Left ventricle myocardium inferior (tissue), 1 donor: ENCODE measurements at regions not wholly inside any gene's neighbourhood (a gene's known extent, or its start where the extent isn't known, plus 50 kb on each side); places are given as distances from the start of the nearest gene placed in this dataset.

Experiments
- DNase-seq: peaks from one replicate; pipeline ENCODE4 v3.0.0-alpha.2; 2020
- H3K27ac ChIP-seq: fragments of 200-600 bp; replicated peaks from 2 replicates; pipeline ENCODE4 v1.8.0; 2021
- H3K27me3 ChIP-seq: fragments of 200-600 bp; 2 replicates; pipeline ENCODE4 v1.8.0; 2021; ENCODE audit warnings: low read depth
- H3K36me3 ChIP-seq: fragments of 200-600 bp; 2 replicates; pipeline ENCODE4 v1.8.0; 2021
- H3K4me1 ChIP-seq: fragments of 200-600 bp; 2 replicates; pipeline ENCODE4 v1.8.0; 2021
- H3K4me3 ChIP-seq: fragments of 200-600 bp; 2 replicates; pipeline ENCODE4 v1.8.0; 2021; ENCODE audit warnings: mild to moderate bottlenecking, moderate library complexity
- H3K9me3 ChIP-seq: fragments of 200-600 bp; replicated peaks from 2 replicates; pipeline ENCODE4 v1.8.0; 2021
- intact Hi-C: fragments of 100-400 bp; cut with micrococcal nuclease; formaldehyde crosslinking; loops from one replicate; pipeline ENCODE4 v1.11.0; 2022
- TF ChIP-seq, protein P1 (sequence below): fragments of 200-600 bp; IDR thresholded peaks from 2 replicates; pipeline ENCODE4 v1.8.0; 2021; ENCODE audit warnings: antibody characterized with exemption, mild to moderate bottlenecking, borderline replicate concordance
- donor health status: DM: no; HTN: yes; CAD: no; lungs with severe emphysema.

DNA sequence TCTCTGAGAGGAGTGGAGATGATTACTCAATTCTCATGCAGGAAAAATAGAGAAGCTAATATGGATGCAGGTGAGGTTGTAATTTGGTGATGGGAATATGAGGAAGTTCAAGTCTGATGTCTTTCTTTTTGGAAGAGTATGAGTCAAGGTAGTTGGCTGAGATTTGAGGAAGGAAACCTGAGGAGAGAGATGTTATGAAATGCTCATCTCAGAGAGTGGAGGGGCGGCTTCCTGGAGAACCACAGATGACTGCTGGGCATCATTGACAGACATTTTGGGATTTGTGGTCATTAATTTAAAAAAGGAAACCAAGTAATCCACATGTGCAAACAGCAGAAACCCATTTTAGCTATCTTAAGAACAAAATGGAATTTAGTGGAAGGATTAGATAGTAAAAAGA, 72.5 kb upstream of the UST start:
- intact Hi-C loops: no loop called here
- TF ChIP-seq, protein P1, sequence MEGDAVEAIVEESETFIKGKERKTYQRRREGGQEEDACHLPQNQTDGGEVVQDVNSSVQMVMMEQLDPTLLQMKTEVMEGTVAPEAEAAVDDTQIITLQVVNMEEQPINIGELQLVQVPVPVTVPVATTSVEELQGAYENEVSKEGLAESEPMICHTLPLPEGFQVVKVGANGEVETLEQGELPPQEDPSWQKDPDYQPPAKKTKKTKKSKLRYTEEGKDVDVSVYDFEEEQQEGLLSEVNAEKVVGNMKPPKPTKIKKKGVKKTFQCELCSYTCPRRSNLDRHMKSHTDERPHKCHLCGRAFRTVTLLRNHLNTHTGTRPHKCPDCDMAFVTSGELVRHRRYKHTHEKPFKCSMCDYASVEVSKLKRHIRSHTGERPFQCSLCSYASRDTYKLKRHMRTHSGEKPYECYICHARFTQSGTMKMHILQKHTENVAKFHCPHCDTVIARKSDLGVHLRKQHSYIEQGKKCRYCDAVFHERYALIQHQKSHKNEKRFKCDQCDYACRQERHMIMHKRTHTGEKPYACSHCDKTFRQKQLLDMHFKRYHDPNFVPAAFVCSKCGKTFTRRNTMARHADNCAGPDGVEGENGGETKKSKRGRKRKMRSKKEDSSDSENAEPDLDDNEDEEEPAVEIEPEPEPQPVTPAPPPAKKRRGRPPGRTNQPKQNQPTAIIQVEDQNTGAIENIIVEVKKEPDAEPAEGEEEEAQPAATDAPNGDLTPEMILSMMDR: no peak
- H3K36me3 ChIP-seq: no peaks in the 10 kb centered on the region
- no peaks in the 10 kb centered on the region for H3K4me1 ChIP-seq
- no peak for DNase-seq
- H3K27ac ChIP-seq: no peak overlapping the region
- peaks cover 43% of the 10 kb centered on the region for H3K9me3 ChIP-seq
- H3K27me3 ChIP-seq: no peaks in the 10 kb centered on the region
- no peak overlapping the region for H3K4me3 ChIP-seq

DNA sequence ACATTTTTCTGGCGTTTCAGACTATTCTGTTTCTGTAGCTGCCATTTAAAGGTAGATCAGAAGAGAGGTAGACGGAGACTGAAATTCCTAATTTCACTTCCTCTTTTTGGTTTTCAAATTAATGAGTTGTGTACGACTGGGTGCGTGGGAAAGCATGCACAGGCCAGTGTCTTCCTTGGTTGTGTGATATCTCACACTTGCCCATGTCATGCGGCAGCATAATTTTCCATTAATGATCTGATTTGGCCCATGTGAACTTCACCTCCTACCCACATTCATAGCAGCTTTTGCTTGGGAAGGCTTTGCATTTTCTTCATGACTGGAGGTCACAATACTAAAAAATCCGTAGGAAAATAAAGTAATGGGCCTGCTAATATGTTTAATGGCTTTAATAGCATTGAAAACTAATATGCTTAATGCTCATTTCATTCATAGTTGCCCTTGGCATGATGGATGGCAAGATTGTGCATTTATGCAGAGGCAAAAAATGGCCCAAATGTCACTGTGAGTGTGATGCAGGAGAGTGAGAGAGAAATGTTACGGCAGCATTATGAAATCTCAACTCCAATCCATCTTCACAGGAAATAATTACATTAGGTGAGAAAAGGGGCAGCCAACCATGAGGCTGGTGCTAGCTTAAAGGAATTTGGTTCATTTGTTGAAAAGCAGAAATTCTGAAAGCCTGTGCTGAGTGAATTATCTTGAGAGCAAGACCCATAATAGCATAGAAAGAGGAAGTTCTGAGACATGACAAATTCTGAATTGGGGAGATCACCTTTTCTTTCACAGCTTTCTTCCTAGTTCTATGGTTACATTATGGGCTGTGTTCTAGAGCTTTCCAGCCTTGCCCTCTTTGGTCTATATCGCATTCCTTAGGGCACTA, 69.0 kb upstream of the UST start:
- Histone ChIP-seq H3K4me1 (no peaks in the 10 kb centered on the region), H3K27ac (no peak overlapping the region), H3K27me3 (no peaks in the 10 kb centered on the region), H3K36me3 (no peaks in the 10 kb centered on the region), H3K9me3 (peaks cover 10% of the 10 kb centered on the region), H3K4me3 (no peak overlapping the region)
- intact Hi-C loops: no loop called here
- TF ChIP-seq, protein P1: no peak
- no peak for DNase-seq

DNA sequence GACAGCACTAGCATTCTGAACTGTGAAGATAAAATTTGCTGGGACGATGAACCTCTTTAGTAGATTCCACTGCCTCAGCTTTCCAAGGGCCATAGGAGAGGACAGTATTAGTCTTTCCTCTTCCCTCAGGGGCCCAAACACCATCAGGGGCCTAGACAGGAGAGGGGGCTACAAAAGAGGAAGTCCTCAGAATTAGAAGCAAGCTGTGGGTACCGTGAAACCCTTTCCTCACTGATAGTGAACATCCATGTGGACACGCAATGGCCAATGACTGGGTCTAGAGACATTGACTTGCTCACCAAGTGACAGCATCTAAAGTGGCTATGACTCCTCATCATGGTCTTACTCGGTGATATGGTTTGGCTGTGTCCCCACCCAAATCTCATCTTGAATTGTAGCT, 68.1 kb upstream of the UST start:
- TF ChIP-seq, protein P1: no peak
- intact Hi-C loops: no loop called here

DNA sequence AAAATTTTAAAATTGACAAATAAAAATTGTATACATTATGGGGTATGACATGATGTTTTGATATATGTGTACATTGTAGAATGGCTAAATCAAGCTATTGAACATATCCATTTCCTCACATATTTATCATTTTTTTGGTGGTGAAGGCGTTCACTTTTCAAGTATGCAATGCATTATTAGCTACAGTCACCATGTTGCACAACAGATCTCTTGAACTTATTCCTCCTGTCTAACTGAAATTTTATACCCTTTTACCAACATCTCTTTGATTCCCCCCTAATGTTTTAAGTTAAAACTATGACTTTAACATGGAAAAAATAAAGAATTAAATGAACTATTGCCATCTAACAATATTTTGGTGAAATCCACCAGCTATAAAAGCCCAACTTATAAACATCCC, 65.2 kb upstream of the UST start:
- Histone ChIP-seq H3K27ac (no peak overlapping the region), H3K36me3 (no peaks in the 10 kb centered on the region), H3K27me3 (no peaks in the 10 kb centered on the region), H3K4me3 (no peak overlapping the region), H3K4me1 (no peaks in the 10 kb centered on the region), H3K9me3 (no peaks in the 10 kb centered on the region)
- intact Hi-C loops: no loop called here
- DNase-seq: no peak
- TF ChIP-seq, protein P1: no peak

More for the DNA sequence above, 68.1 kb upstream of the UST start:
- Histone ChIP-seq H3K27ac (no peak overlapping the region), H3K36me3 (no peaks in the 10 kb centered on the region), H3K4me3 (no peak overlapping the region), H3K4me1 (no peaks in the 10 kb centered on the region), H3K27me3 (no peaks in the 10 kb centered on the region), H3K9me3 (peaks cover 2% of the 10 kb centered on the region)
- no peak for DNase-seq

DNA sequence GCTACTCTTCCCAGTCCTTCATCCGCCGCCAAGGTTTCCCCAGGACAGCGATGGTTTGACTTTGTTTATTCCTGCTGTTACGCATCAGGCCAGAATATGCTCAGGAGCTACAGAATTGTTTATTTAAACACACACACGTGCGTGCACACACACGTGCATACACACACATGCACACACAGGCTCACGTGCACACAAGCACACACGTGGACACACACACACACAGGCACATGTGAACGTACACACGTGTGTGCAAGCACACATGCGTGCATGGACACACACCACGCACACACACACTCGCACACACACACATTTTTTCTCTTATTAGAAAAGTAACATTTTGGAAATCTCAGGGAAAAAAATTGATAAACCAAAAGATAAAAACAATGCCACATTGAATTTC, 64.6 kb upstream of the UST start:
- no peak for DNase-seq
- TF ChIP-seq, protein P1: no peak
- Histone ChIP-seq H3K36me3 (no peaks in the 10 kb centered on the region), H3K27ac (no peak overlapping the region), H3K9me3 (no peaks in the 10 kb centered on the region), H3K27me3 (no peaks in the 10 kb centered on the region), H3K4me1 (no peaks in the 10 kb centered on the region), H3K4me3 (no peak overlapping the region)
- intact Hi-C loops: no loop called here
